Adipocyte (in vitro differentiated cells): ENCODE measurements at regions not wholly inside any gene's neighbourhood (a gene's known extent, or its start where the extent isn't known, plus 50 kb on each side); places are given as distances from the start of the nearest gene placed in this dataset.
A peak's percentile ranks its signal among the peaks of the same experiment; 100 is the strongest.

Experiments
- DNase-seq: peaks from one replicate; pipeline ENCODE4 v3.0.0-alpha.2; 2015; ENCODE audit warnings: low read depth
- H3K27me3 ChIP-seq: replicated peaks from 2 replicates; pipeline ENCODE4 v1.7.0; 2013; ENCODE audit warnings: mild to moderate bottlenecking, low read length, moderate library complexity; ENCODE audit not compliant: control insufficient read depth, insufficient read depth
- H3K36me3 ChIP-seq: 2 replicates; pipeline ENCODE4 v1.7.0; 2013; ENCODE audit warnings: low read length, mild to moderate bottlenecking, moderate library complexity; ENCODE audit not compliant: control insufficient read depth, insufficient read depth, severe bottlenecking
- H3K4me1 ChIP-seq: 2 replicates; pipeline ENCODE4 v1.7.0; 2013; ENCODE audit warnings: mild to moderate bottlenecking, low read length, moderate library complexity; ENCODE audit not compliant: control insufficient read depth, insufficient read depth
- H3K4me3 ChIP-seq: 2 replicates; pipeline ENCODE4 v1.7.0; 2013; ENCODE audit warnings: mild to moderate bottlenecking, low read length, moderate library complexity
- H3K9ac ChIP-seq: 2 replicates; pipeline ENCODE4 v1.7.0; 2013; ENCODE audit warnings: mild to moderate bottlenecking, low read length, moderate library complexity
- H3K9me3 ChIP-seq: 2 replicates; pipeline ENCODE4 v1.7.0; 2013; ENCODE audit warnings: mild to moderate bottlenecking, low read length, moderate library complexity; ENCODE audit not compliant: control insufficient read depth

- Histone ChIP-seq H3K36me3 (no peaks in the 10 kb centered on the region), H3K9me3 (no peaks in the 10 kb centered on the region), H3K4me3 (no peak overlapping the region), H3K27me3 (no peaks in the 10 kb centered on the region), H3K4me1 (no peaks in the 10 kb centered on the region), H3K9ac (no peak overlapping the region)
- no peak for DNase-seq
These were observed 443.5 kb downstream of the PCDH10 start for GRCh38 chr4:133592591-133592990.

- Histone ChIP-seq H3K4me1 (no peaks in the 10 kb centered on the region), H3K9ac (no peak overlapping the region), H3K36me3 (no peaks in the 10 kb centered on the region), H3K27me3 (no peaks in the 10 kb centered on the region), H3K4me3 (no peak overlapping the region), H3K9me3 (no peaks in the 10 kb centered on the region)
- no peak for DNase-seq
These were observed 443.0 kb downstream of the PCDH10 start for GRCh38 chr4:133592106-133592505.

- Histone ChIP-seq H3K4me3 (no peak overlapping the region), H3K36me3 (no peaks in the 10 kb centered on the region), H3K27me3 (no peaks in the 10 kb centered on the region), H3K4me1 (no peaks in the 10 kb centered on the region), H3K9ac (no peak overlapping the region), H3K9me3 (no peaks in the 10 kb centered on the region)
- no peak for DNase-seq
These were observed 439.2 kb downstream of the PCDH10 start for GRCh38 chr4:133588306-133588705.

- no peak for DNase-seq
- Histone ChIP-seq H3K36me3 (no peaks in the 10 kb centered on the region), H3K4me1 (no peaks in the 10 kb centered on the region), H3K9ac (no peak overlapping the region), H3K27me3 (no peaks in the 10 kb centered on the region), H3K9me3 (no peaks in the 10 kb centered on the region), H3K4me3 (no peak overlapping the region)
These were observed 436.2 kb downstream of the PCDH10 start for GRCh38 chr4:133585323-133585722.

GRCh38 chr4:133584714-133585113 lies 435.6 kb downstream of the PCDH10 start:
- DNase-seq, result no peak
- H3K9ac ChIP-seq, result no peak overlapping the region
- no peaks in the 10 kb centered on the region for H3K4me1 ChIP-seq
- no peak overlapping the region for H3K4me3 ChIP-seq
- H3K27me3 ChIP-seq, result no peaks in the 10 kb centered on the region
- H3K36me3 ChIP-seq, result no peaks in the 10 kb centered on the region
- H3K9me3 ChIP-seq, result no peaks in the 10 kb centered on the region

GRCh38 chr4:133581996-133582619 lies 433.0 kb downstream of the PCDH10 start:
- H3K4me1 ChIP-seq, result no peaks in the 10 kb centered on the region
- H3K9ac ChIP-seq, result no peak overlapping the region
- peak; percentile 47 for DNase-seq
- H3K27me3 ChIP-seq, result no peaks in the 10 kb centered on the region
- H3K9me3 ChIP-seq, result no peaks in the 10 kb centered on the region
- H3K4me3 ChIP-seq, result no peak overlapping the region
- H3K36me3 ChIP-seq, result no peaks in the 10 kb centered on the region

GRCh38 chr4:133574248-133574647 lies 425.2 kb downstream of the PCDH10 start:
- no peaks in the 10 kb centered on the region for H3K9me3 ChIP-seq
- no peaks in the 10 kb centered on the region for H3K36me3 ChIP-seq
- H3K27me3 ChIP-seq, result no peaks in the 10 kb centered on the region
- no peak for DNase-seq
- H3K9ac ChIP-seq, result no peak overlapping the region
- H3K4me1 ChIP-seq, result no peaks in the 10 kb centered on the region
- no peak overlapping the region for H3K4me3 ChIP-seq

- H3K9me3 ChIP-seq, result no peaks in the 10 kb centered on the region
- H3K36me3 ChIP-seq, result no peaks in the 10 kb centered on the region
- H3K27me3 ChIP-seq, result no peaks in the 10 kb centered on the region
- H3K9ac ChIP-seq, result no peak overlapping the region
- H3K4me1 ChIP-seq, result no peaks in the 10 kb centered on the region
- H3K4me3 ChIP-seq, result no peak overlapping the region
- DNase-seq, result peak; percentile 86
These were observed 416.3 kb downstream of the PCDH10 start for GRCh38 chr4:133565379-133565778.

GRCh38 chr4:133559987-133560386 lies 410.9 kb downstream of the PCDH10 start:
- H3K27me3 ChIP-seq, result no peaks in the 10 kb centered on the region
- H3K9me3 ChIP-seq, result no peaks in the 10 kb centered on the region
- no peak for DNase-seq
- no peak overlapping the region for H3K4me3 ChIP-seq
- H3K36me3 ChIP-seq, result no peaks in the 10 kb centered on the region
- H3K4me1 ChIP-seq, result no peaks in the 10 kb centered on the region
- no peak overlapping the region for H3K9ac ChIP-seq

GRCh38 chr4:133555671-133556070 lies 406.6 kb downstream of the PCDH10 start:
- H3K9me3 ChIP-seq, result no peaks in the 10 kb centered on the region
- H3K9ac ChIP-seq, result no peak overlapping the region
- DNase-seq, result no peak
- no peaks in the 10 kb centered on the region for H3K4me1 ChIP-seq
- no peaks in the 10 kb centered on the region for H3K36me3 ChIP-seq
- H3K27me3 ChIP-seq, result no peaks in the 10 kb centered on the region
- H3K4me3 ChIP-seq, result no peak overlapping the region

- H3K4me1 ChIP-seq, result no peaks in the 10 kb centered on the region
- H3K27me3 ChIP-seq, result no peaks in the 10 kb centered on the region
- no peak overlapping the region for H3K9ac ChIP-seq
- H3K36me3 ChIP-seq, result no peaks in the 10 kb centered on the region
- H3K9me3 ChIP-seq, result no peaks in the 10 kb centered on the region
- no peak overlapping the region for H3K4me3 ChIP-seq
- peak; percentile 80 for DNase-seq
These were observed 401.3 kb downstream of the PCDH10 start for GRCh38 chr4:133550436-133550835.

GRCh38 chr4:133544097-133544496 lies 395.0 kb downstream of the PCDH10 start:
- Histone ChIP-seq H3K9ac (no peak overlapping the region), H3K27me3 (no peaks in the 10 kb centered on the region), H3K4me1 (no peaks in the 10 kb centered on the region), H3K36me3 (no peaks in the 10 kb centered on the region), H3K9me3 (no peaks in the 10 kb centered on the region), H3K4me3 (no peak overlapping the region)
- DNase-seq, result no peak
